ENCODE measurements at regions not wholly inside any gene's neighbourhood (a gene's known extent, or its start where the extent isn't known, plus 50 kb on each side); places are given as distances from the start of the nearest gene placed in this dataset.

DNA sequence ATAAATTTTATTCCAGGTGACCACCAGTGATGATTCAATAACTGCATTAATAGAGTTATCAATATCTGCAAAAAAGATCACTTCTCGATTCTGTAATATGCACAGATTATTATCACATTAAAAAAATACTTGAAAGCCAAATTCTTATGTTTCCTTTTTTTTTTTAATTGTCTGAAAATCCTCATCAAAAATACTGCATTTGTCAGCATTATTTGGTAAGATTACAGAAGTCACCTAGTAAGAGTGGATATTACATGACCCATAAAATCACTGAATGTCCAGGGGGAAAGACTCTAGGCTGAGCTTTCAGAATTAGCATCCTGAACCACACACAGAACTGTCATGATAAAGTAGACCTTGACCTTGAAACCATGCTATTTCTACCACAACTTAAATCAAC lies 617.2 kb upstream of the CDH7 start:
- no peaks in the 10 kb centered on the region for H3K9me3 ChIP-seq (ENCODE audit: insufficient read depth, low read depth, low read length)
- H3K4me1 ChIP-seq (ENCODE audit: control insufficient read depth in 1 of 2, insufficient read depth in 2 of 2, low read length in 2 of 2) = no peaks in the 10 kb centered on the region
- no peak overlapping the region for H4K8ac ChIP-seq (ENCODE audit: low read depth, low read length)
- WGBS (ENCODE audit: extremely low coverage, insufficient coverage, insufficient read length) = no CpG with 5 or more reads among the region's 1 CpG
- H3K4ac ChIP-seq (ENCODE audit: low read depth, low read length) = no peak overlapping the region
- H3K79me1 ChIP-seq (ENCODE audit: low read length) = no peaks in the 10 kb centered on the region
- no peak overlapping the region for H2BK120ac ChIP-seq (ENCODE audit: insufficient read depth, low read length, poor library complexity)
- H3K4me2 ChIP-seq (ENCODE audit: low read length) = no peak overlapping the region
- H3K36me3 ChIP-seq (ENCODE audit: control insufficient read depth in 1 of 2, insufficient read depth in 2 of 2, low read length in 2 of 2) = no peaks in the 10 kb centered on the region
- no peak overlapping the region for H2BK12ac ChIP-seq (ENCODE audit: low read length)
- H3K23ac ChIP-seq (ENCODE audit: low read length) = no peak overlapping the region
- H4K12ac ChIP-seq (ENCODE audit: low read depth, low read length) = no peak overlapping the region
- no peak overlapping the region for H3K14ac ChIP-seq (ENCODE audit: low read length)
- no peak overlapping the region for H2AFZ ChIP-seq (ENCODE audit: insufficient read depth, low read length, poor library complexity)
- no peak overlapping the region for H2BK5ac ChIP-seq (ENCODE audit: low read depth, low read length, poor library complexity)
- H2AK5ac ChIP-seq (ENCODE audit: low read length) = no peak overlapping the region
- no peak for DNase-seq
- H4K91ac ChIP-seq (ENCODE audit: low read depth, low read length) = no peak overlapping the region
- H3K4me3 ChIP-seq (ENCODE audit: low read depth, low read length) = no peak overlapping the region
- H3K9ac ChIP-seq (ENCODE audit: low read length) = no peak overlapping the region
- no peak overlapping the region for H3K18ac ChIP-seq (ENCODE audit: low read length)
- no peaks in the 10 kb centered on the region for H3K27me3 ChIP-seq (ENCODE audit: insufficient read depth, low read length)
- H3K27ac ChIP-seq (ENCODE audit: low read depth, low read length) = no peak overlapping the region
- H3K79me2 ChIP-seq (ENCODE audit: control insufficient read depth, insufficient read depth, low read length, poor library complexity) = no peaks in the 10 kb centered on the region

DNA sequence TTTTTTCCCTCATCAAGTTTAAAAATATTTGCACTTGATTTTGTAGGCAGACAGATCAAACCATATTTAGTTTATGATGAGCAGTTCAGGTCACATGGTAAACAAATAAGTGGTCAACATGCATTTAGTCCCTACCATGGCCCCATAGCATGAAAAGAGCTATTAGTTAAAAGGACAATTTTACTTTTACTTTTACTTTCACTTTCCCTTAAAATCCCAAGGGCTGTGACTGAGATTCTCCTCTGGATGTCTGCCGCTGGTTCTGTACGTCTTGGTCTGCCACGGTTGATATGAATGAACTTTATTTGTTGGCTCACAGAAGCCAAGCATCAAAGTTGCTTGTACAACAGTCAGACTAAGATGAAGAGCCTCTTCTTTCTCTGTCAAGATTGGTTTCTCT lies 626.2 kb upstream of the CDH7 start:
- Histone ChIP-seq H2BK5ac (ENCODE audit: low read depth, low read length, poor library complexity) (no peak overlapping the region), H3K9ac (ENCODE audit: low read length) (no peak overlapping the region), H3K79me1 (ENCODE audit: low read length) (no peaks in the 10 kb centered on the region), H3K9me3 (ENCODE audit: insufficient read depth, low read depth, low read length) (peaks cover 7% of the 10 kb centered on the region), H3K36me3 (ENCODE audit: control insufficient read depth in 1 of 2, insufficient read depth in 2 of 2, low read length in 2 of 2) (no peaks in the 10 kb centered on the region), H2AFZ (ENCODE audit: insufficient read depth, low read length, poor library complexity) (no peak overlapping the region), H4K8ac (ENCODE audit: low read depth, low read length) (no peak overlapping the region), H3K4me2 (ENCODE audit: low read length) (no peak overlapping the region), H3K4ac (ENCODE audit: low read depth, low read length) (no peak overlapping the region), H2BK120ac (ENCODE audit: insufficient read depth, low read length, poor library complexity) (no peak overlapping the region), H3K18ac (ENCODE audit: low read length) (no peak overlapping the region), H2AK5ac (ENCODE audit: low read length) (no peak overlapping the region), H3K23ac (ENCODE audit: low read length) (no peak overlapping the region), H3K4me1 (ENCODE audit: control insufficient read depth in 1 of 2, insufficient read depth in 2 of 2, low read length in 2 of 2) (no peaks in the 10 kb centered on the region), H4K12ac (ENCODE audit: low read depth, low read length) (no peak overlapping the region), H3K4me3 (ENCODE audit: low read depth, low read length) (no peak overlapping the region), H3K27me3 (ENCODE audit: insufficient read depth, low read length) (no peaks in the 10 kb centered on the region), H3K27ac (ENCODE audit: low read depth, low read length) (no peak overlapping the region), H3K79me2 (ENCODE audit: control insufficient read depth, insufficient read depth, low read length, poor library complexity) (no peaks in the 10 kb centered on the region), H3K14ac (ENCODE audit: low read length) (no peak overlapping the region), H4K91ac (ENCODE audit: low read depth, low read length) (no peak overlapping the region), H2BK12ac (ENCODE audit: low read length) (no peak overlapping the region)
- DNase-seq = peak in 1 of 2 donors; percentile 1
- WGBS (ENCODE audit: extremely low coverage, insufficient coverage, insufficient read length) = no CpG with 5 or more reads among the region's 3 CpGs

DNA sequence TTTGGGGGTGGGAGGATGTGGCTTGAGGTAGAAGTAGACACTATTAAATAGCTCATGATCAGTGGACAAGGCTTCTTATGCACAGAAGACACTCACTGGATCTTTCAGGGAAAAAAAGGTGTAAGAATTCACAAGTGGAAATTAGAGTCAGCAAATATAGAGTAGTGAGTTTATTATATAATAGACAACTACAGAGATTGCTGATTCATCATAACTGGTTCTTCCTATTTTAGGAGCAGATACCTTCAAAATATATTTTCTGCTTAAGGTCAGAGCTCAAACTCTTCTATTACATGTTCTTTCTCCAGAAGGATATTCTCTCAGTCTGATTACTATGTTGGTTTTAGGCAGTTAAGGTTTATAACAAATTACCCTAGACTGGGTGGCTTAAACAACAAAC lies 646.9 kb upstream of the CDH7 start:
- H4K12ac ChIP-seq (ENCODE audit: low read depth, low read length) = no peak overlapping the region
- H3K18ac ChIP-seq (ENCODE audit: low read length) = no peak overlapping the region
- H2AFZ ChIP-seq (ENCODE audit: insufficient read depth, low read length, poor library complexity) = no peak overlapping the region
- no peak overlapping the region for H2BK5ac ChIP-seq (ENCODE audit: low read depth, low read length, poor library complexity)
- no peaks in the 10 kb centered on the region for H3K79me1 ChIP-seq (ENCODE audit: low read length)
- H2AK5ac ChIP-seq (ENCODE audit: low read length) = no peak overlapping the region
- H4K91ac ChIP-seq (ENCODE audit: low read depth, low read length) = no peak overlapping the region
- no peaks in the 10 kb centered on the region for H3K9me3 ChIP-seq (ENCODE audit: insufficient read depth, low read depth, low read length)
- H2BK12ac ChIP-seq (ENCODE audit: low read length) = no peak overlapping the region
- no peaks in the 10 kb centered on the region for H3K4me1 ChIP-seq (ENCODE audit: control insufficient read depth in 1 of 2, insufficient read depth in 2 of 2, low read length in 2 of 2)
- no peak for DNase-seq
- H4K8ac ChIP-seq (ENCODE audit: low read depth, low read length) = no peak overlapping the region
- H3K4ac ChIP-seq (ENCODE audit: low read depth, low read length) = no peak overlapping the region
- no peak overlapping the region for H3K27ac ChIP-seq (ENCODE audit: low read depth, low read length)
- H3K23ac ChIP-seq (ENCODE audit: low read length) = no peak overlapping the region
- no peak overlapping the region for H2BK120ac ChIP-seq (ENCODE audit: insufficient read depth, low read length, poor library complexity)
- no peak overlapping the region for H3K4me2 ChIP-seq (ENCODE audit: low read length)
- H3K9ac ChIP-seq (ENCODE audit: low read length) = no peak overlapping the region
- no peak overlapping the region for H3K4me3 ChIP-seq (ENCODE audit: low read depth, low read length)
- H3K79me2 ChIP-seq (ENCODE audit: control insufficient read depth, insufficient read depth, low read length, poor library complexity) = no peaks in the 10 kb centered on the region
- H3K27me3 ChIP-seq (ENCODE audit: insufficient read depth, low read length) = no peaks in the 10 kb centered on the region
- H3K36me3 ChIP-seq (ENCODE audit: control insufficient read depth in 1 of 2, insufficient read depth in 2 of 2, low read length in 2 of 2) = no peaks in the 10 kb centered on the region
- no peak overlapping the region for H3K14ac ChIP-seq (ENCODE audit: low read length)

DNA sequence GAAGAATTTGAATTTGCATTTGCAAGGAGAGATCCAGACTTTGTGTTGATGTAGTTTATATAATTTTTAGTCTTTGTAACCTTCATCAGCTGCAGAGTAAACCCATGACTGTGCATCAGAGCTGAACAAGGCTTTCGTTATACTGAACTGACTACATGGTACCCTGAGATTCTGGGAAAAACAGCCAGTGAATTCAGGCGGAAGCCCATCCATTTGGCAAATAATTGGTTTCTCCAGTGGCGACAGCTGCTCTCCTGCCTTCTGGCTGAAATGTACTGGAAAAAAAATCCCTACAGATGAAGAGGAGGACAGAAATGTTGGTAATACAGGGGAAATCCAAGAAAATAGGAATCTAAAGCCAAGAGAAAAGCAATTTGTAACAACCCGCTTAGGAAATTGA lies 657.5 kb upstream of the CDH7 start:
- no peak overlapping the region for H2BK120ac ChIP-seq (ENCODE audit: insufficient read depth, low read length, poor library complexity)
- no peak overlapping the region for H3K4me2 ChIP-seq (ENCODE audit: low read length)
- WGBS (ENCODE audit: extremely low coverage, insufficient coverage, insufficient read length) = no CpG with 5 or more reads among the region's 4 CpGs
- H3K4me1 ChIP-seq (ENCODE audit: control insufficient read depth in 1 of 2, insufficient read depth in 2 of 2, low read length in 2 of 2) = no peaks in the 10 kb centered on the region
- H2BK5ac ChIP-seq (ENCODE audit: low read depth, low read length, poor library complexity) = no peak overlapping the region
- no peak overlapping the region for H3K4me3 ChIP-seq (ENCODE audit: low read depth, low read length)
- no peaks in the 10 kb centered on the region for H3K79me1 ChIP-seq (ENCODE audit: low read length)
- no peaks in the 10 kb centered on the region for H3K36me3 ChIP-seq (ENCODE audit: control insufficient read depth in 1 of 2, insufficient read depth in 2 of 2, low read length in 2 of 2)
- H4K8ac ChIP-seq (ENCODE audit: low read depth, low read length) = no peak overlapping the region
- H4K91ac ChIP-seq (ENCODE audit: low read depth, low read length) = no peak overlapping the region
- H4K12ac ChIP-seq (ENCODE audit: low read depth, low read length) = no peak overlapping the region
- no peak for DNase-seq
- no peak overlapping the region for H2AFZ ChIP-seq (ENCODE audit: insufficient read depth, low read length, poor library complexity)
- no peaks in the 10 kb centered on the region for H3K79me2 ChIP-seq (ENCODE audit: control insufficient read depth, insufficient read depth, low read length, poor library complexity)
- no peaks in the 10 kb centered on the region for H3K9me3 ChIP-seq (ENCODE audit: insufficient read depth, low read depth, low read length)
- no peak overlapping the region for H3K4ac ChIP-seq (ENCODE audit: low read depth, low read length)
- no peak overlapping the region for H3K14ac ChIP-seq (ENCODE audit: low read length)
- H3K23ac ChIP-seq (ENCODE audit: low read length) = no peak overlapping the region
- no peaks in the 10 kb centered on the region for H3K27me3 ChIP-seq (ENCODE audit: insufficient read depth, low read length)
- H3K27ac ChIP-seq (ENCODE audit: low read depth, low read length) = no peak overlapping the region
- H2AK5ac ChIP-seq (ENCODE audit: low read length) = no peak overlapping the region
- H3K18ac ChIP-seq (ENCODE audit: low read length) = no peak overlapping the region
- H2BK12ac ChIP-seq (ENCODE audit: low read length) = no peak overlapping the region
- no peak overlapping the region for H3K9ac ChIP-seq (ENCODE audit: low read length)

Data from trophoblast cell (in vitro differentiated cells and primary cell).